ENCODE measurements at regions not wholly inside any gene's neighbourhood (a gene's known extent, or its start where the extent isn't known, plus 50 kb on each side); places are given as distances from the start of the nearest gene placed in this dataset.
"Not testable (repeated sequence)": the region's sequence is repeated elsewhere in the genome, so short reads cannot be mapped to it uniquely, and the experiment has no call there.

DNA sequence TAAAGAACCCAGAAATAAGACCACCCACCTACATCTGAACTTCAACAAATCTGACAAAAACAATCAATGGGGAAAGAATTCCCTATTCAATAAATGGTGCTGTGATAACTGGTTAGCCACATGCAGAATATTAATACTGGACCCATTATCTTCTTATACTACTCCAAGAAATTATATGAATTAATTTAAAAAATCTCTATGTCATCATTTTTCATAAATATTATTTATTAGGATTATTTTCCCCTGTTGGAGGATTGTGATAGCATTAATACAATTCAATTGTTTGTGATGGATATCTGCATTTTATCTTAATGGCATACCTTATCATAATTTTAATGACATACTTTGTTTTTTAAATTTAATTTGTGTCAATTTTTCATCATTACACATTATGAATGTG is 682.2 kb upstream of the CTNND2 start (continued):
- TF ChIP-seq, protein P1, sequence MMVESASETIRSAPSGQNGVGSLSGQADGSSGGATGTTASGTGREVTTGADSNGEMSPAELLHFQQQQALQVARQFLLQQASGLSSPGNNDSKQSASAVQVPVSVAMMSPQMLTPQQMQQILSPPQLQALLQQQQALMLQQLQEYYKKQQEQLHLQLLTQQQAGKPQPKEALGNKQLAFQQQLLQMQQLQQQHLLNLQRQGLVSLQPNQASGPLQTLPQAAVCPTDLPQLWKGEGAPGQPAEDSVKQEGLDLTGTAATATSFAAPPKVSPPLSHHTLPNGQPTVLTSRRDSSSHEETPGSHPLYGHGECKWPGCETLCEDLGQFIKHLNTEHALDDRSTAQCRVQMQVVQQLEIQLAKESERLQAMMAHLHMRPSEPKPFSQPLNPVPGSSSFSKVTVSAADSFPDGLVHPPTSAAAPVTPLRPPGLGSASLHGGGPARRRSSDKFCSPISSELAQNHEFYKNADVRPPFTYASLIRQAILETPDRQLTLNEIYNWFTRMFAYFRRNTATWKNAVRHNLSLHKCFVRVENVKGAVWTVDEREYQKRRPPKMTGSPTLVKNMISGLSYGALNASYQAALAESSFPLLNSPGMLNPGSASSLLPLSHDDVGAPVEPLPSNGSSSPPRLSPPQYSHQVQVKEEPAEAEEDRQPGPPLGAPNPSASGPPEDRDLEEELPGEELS (CRISPR knock-in tag; IDR thresholded peaks at IDR 0.05), result no peak
- TF ChIP-seq, protein P2, sequence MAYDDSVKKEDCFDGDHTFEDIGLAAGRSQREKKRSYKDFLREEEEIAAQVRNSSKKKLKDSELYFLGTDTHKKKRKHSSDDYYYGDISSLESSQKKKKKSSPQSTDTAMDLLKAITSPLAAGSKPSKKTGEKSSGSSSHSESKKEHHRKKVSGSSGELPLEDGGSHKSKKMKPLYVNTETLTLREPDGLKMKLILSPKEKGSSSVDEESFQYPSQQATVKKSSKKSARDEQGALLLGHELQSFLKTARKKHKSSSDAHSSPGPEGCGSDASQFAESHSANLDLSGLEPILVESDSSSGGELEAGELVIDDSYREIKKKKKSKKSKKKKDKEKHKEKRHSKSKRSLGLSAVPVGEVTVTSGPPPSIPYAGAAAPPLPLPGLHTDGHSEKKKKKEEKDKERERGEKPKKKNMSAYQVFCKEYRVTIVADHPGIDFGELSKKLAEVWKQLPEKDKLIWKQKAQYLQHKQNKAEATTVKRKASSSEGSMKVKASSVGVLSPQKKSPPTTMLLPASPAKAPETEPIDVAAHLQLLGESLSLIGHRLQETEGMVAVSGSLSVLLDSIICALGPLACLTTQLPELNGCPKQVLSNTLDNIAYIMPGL (CRISPR knock-in tag; IDR thresholded peaks at IDR 0.05), result no peak
- TF ChIP-seq NR3C1 (CRISPR knock-in tag; conservative IDR thresholded peaks at IDR 0.05; ENCODE audit: low read depth) (no peak), CREM (CRISPR knock-in tag; IDR thresholded peaks at IDR 0.05) (no peak), GABPB1 (CRISPR knock-in tag; IDR thresholded peaks at IDR 0.05) (no peak)

DNA sequence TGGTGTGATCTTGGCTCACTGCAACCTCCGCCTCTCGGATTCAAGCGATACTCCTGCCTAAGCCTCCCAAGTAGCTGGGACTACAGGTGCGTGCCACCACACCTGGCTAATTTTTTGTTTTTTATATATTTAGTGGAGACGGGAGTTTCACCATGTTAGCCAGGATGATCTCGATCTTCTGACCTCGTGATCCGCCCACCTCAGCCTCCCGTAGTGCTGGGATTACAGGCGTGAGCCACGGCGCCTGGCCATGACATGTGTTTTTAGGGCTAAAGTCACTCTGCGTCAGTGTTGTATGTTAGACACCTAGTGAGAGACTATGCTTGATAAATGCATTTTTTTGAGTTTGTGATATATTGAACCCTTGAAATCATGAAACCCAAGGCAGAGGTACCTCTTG is 674.6 kb upstream of the CTNND2 start:
- peaks cover 14% of the 10 kb centered on the region for H3K36me3 Mint-ChIP-seq
- CTCF ChIA-PET, result not testable (repeated sequence)

DNA sequence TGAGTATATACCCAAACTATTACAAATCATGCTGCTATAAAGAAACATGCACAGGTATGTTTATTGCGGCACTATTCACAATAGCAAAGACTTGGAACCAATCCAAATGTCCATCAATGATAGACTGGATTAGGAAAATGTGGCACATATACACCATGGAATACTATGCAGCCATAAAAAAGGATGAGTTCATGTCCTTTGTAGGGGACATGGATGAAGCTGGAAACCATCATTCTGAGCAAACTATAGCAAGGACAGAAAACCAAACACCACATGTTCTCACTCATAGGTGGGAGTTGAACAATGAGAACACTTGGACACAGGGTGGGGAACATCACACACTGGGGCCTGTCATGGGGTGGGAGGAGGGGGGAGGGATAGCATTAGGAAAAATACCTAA is 672.7 kb upstream of the CTNND2 start:
- H3K4me3 Mint-ChIP-seq; POLR2A ChIA-PET; DNase-seq (ENCODE audit: low spot score); H3K27me3 Mint-ChIP-seq (ENCODE audit: low read depth); ATAC-seq; CTCF ChIA-PET; H3K27ac Mint-ChIP-seq: not testable (repeated sequence)
- Mint-ChIP-seq H3K36me3 (peaks cover 14% of the 10 kb centered on the region), H3K9me3 (peaks cover 16% of the 10 kb centered on the region), H3K4me1 (peaks cover 17% of the 10 kb centered on the region)

More for the DNA sequence above, 674.6 kb upstream of the CTNND2 start:
- ATAC-seq; H3K27me3 Mint-ChIP-seq (ENCODE audit: low read depth); H3K4me3 Mint-ChIP-seq; H3K27ac Mint-ChIP-seq; POLR2A ChIA-PET; DNase-seq (ENCODE audit: low spot score): not testable (repeated sequence)
- H3K9me3 Mint-ChIP-seq, result peaks cover 22% of the 10 kb centered on the region
- H3K4me1 Mint-ChIP-seq, result peaks cover 17% of the 10 kb centered on the region

DNA sequence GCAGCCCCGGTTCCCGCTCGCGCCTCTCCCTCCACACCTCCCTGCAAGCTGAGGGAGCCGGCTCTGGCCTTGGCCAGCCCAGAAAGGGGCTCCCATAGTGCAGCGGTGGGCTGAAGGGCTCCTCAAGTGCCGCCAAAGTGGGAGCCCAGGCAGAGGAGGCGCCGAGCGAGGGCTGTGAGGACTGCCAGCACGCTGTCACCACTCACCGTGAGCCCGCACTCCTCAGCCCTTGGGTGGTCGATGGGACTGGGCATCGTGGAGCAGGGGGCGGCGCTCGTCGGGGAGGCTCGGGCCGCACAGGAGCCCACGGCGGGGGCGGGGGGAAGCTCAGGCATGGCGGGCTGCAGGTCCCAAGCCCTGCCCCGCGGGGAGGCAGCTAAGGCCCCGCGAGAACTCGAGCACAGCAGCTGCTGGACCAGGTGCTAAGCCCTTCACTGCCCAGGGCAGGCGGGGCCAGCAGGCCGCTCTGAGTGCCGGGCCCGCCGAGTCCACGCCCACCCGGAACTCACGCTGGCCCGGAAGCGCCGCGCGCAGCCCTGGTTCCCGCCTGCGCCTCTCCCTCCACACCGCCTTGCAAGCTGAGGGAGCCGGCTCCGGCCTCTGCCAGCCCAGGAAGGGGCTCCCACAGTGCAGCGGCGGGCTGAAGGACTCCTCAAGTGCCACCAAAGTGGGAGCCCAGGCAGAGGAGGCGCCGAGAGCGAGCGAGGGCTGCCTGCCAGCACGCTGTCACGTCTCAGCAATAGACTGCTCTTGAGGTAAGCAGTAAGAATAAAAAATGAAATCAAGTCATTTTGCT is 670.2 kb upstream of the CTNND2 start:
- H3K27ac Mint-ChIP-seq; DNase-seq (ENCODE audit: low spot score); CTCF ChIA-PET; H3K4me1 Mint-ChIP-seq; POLR2A ChIA-PET; ATAC-seq; H3K27me3 Mint-ChIP-seq (ENCODE audit: low read depth); H3K4me3 Mint-ChIP-seq: not testable (repeated sequence)
- H3K9me3 Mint-ChIP-seq, result peaks cover 16% of the 10 kb centered on the region
- H3K36me3 Mint-ChIP-seq, result peaks cover 14% of the 10 kb centered on the region

DNA sequence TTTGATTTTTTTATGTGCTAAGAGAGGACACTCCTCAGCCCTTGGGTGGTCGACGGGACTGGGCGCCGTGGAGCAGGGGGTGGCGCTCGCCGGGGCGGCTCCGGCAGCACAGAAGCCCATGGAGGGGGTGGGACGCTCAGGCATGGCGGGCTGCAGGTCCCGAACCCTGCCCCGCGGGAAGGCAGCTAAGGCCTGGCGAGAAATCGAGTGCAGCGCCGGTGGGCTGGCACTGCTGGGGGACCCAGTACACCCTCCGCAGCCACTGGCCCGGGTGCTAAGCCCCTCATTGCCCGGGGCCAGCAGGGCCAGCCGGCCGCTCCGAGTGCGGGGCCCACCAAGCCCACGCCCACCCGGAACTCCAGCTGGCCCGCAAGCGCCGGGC is 669.7 kb upstream of the CTNND2 start:
- DNase-seq (ENCODE audit: low spot score); ATAC-seq; H3K27ac Mint-ChIP-seq; POLR2A ChIA-PET; CTCF ChIA-PET; H3K27me3 Mint-ChIP-seq (ENCODE audit: low read depth); H3K4me3 Mint-ChIP-seq; H3K4me1 Mint-ChIP-seq: not testable (repeated sequence)
- Mint-ChIP-seq H3K36me3 (peaks cover 14% of the 10 kb centered on the region), H3K9me3 (peaks cover 15% of the 10 kb centered on the region)

DNA sequence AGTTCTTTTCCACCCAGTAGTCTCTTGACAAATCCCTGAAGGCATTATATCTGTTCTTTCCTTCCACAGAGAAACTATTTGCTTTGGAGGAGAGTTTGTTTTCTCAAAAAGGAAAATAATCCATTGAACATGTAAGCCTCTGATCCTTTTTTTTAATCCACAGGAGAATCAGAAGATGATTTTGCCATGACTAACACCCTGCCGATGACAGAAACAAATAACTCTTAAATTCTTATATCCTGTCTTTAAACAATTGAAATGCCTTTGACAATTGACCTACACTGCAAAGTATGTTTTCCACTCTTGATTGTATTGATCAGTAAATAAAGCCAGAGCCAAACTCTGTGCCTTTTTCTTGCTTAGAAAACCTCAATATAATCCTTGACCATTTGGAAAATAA is 666.4 kb upstream of the CTNND2 start:
- H3K4me3 Mint-ChIP-seq, result no peak overlapping the region
- ChIA-PET POLR2A (no interaction called here), CTCF (no interaction called here)
- H3K36me3 Mint-ChIP-seq, result peaks cover under 1% of the 10 kb centered on the region
- H3K27ac Mint-ChIP-seq, result no peak overlapping the region
- ATAC-seq (no peak), DNase-seq (ENCODE audit: low spot score) (no peak)
- H3K9me3 Mint-ChIP-seq, result peaks cover 6% of the 10 kb centered on the region
- H3K4me1 Mint-ChIP-seq, result peaks cover 2% of the 10 kb centered on the region; the same call in 1 of the 2 replicates
- no peaks in the 10 kb centered on the region for H3K27me3 Mint-ChIP-seq (ENCODE audit: low read depth)
- no peak for TF ChIP-seq RORB (CRISPR knock-in tag; IDR thresholded peaks at IDR 0.05)
- no peak for TF ChIP-seq NFYB (CRISPR knock-in tag; conservative IDR thresholded peaks at IDR 0.05; ENCODE audit: low read depth)
- TF ChIP-seq, protein P3, sequence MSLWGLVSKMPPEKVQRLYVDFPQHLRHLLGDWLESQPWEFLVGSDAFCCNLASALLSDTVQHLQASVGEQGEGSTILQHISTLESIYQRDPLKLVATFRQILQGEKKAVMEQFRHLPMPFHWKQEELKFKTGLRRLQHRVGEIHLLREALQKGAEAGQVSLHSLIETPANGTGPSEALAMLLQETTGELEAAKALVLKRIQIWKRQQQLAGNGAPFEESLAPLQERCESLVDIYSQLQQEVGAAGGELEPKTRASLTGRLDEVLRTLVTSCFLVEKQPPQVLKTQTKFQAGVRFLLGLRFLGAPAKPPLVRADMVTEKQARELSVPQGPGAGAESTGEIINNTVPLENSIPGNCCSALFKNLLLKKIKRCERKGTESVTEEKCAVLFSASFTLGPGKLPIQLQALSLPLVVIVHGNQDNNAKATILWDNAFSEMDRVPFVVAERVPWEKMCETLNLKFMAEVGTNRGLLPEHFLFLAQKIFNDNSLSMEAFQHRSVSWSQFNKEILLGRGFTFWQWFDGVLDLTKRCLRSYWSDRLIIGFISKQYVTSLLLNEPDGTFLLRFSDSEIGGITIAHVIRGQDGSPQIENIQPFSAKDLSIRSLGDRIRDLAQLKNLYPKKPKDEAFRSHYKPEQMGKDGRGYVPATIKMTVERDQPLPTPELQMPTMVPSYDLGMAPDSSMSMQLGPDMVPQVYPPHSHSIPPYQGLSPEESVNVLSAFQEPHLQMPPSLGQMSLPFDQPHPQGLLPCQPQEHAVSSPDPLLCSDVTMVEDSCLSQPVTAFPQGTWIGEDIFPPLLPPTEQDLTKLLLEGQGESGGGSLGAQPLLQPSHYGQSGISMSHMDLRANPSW (CRISPR knock-in tag; conservative IDR thresholded peaks at IDR 0.05; ENCODE audit: low read depth), result no peak
- TF ChIP-seq MXD4 (CRISPR knock-in tag; IDR thresholded peaks at IDR 0.05; ENCODE audit: borderline replicate concordance), result no peak
- TF ChIP-seq, protein P4, sequence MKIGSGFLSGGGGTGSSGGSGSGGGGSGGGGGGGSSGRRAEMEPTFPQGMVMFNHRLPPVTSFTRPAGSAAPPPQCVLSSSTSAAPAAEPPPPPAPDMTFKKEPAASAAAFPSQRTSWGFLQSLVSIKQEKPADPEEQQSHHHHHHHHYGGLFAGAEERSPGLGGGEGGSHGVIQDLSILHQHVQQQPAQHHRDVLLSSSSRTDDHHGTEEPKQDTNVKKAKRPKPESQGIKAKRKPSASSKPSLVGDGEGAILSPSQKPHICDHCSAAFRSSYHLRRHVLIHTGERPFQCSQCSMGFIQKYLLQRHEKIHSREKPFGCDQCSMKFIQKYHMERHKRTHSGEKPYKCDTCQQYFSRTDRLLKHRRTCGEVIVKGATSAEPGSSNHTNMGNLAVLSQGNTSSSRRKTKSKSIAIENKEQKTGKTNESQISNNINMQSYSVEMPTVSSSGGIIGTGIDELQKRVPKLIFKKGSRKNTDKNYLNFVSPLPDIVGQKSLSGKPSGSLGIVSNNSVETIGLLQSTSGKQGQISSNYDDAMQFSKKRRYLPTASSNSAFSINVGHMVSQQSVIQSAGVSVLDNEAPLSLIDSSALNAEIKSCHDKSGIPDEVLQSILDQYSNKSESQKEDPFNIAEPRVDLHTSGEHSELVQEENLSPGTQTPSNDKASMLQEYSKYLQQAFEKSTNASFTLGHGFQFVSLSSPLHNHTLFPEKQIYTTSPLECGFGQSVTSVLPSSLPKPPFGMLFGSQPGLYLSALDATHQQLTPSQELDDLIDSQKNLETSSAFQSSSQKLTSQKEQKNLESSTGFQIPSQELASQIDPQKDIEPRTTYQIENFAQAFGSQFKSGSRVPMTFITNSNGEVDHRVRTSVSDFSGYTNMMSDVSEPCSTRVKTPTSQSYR (CRISPR knock-in tag; IDR thresholded peaks at IDR 0.05), result no peak

All from WTC11 (cell line).